Fibroblast of lung (primary cell): ENCODE measurements at regions not wholly inside any gene's neighbourhood (a gene's known extent, or its start where the extent isn't known, plus 50 kb on each side); places are given as distances from the start of the nearest gene placed in this dataset.

Source experiments
- DNase-seq, 2 donors: peaks; one replicate each; pipeline versions ENCODE4 v3.0.0 to v3.0.0-alpha.2; 2010; ENCODE audit warnings: low read depth in 2 of 2
- H2AFZ ChIP-seq: 2 replicates; pipeline ENCODE4 v1.5.1; 2012; ENCODE audit warnings: low read length, control low read depth, inconsistent platforms
- H3K27ac ChIP-seq: 2 replicates; pipeline ENCODE4 v1.5.1; 2011; ENCODE audit warnings: low read length, control low read depth; ENCODE audit not compliant: insufficient read depth
- H3K27me3 ChIP-seq: 2 replicates; pipeline ENCODE4 v1.5.1; 2011; ENCODE audit warnings: mild to moderate bottlenecking, low read length; ENCODE audit not compliant: control insufficient read depth, insufficient read depth
- H3K36me3 ChIP-seq: 2 replicates; pipeline ENCODE4 v1.5.1; 2011; ENCODE audit warnings: low read length; ENCODE audit not compliant: control insufficient read depth, insufficient read depth
- H3K4me1 ChIP-seq: 2 replicates; pipeline ENCODE4 v1.5.1; 2011; ENCODE audit warnings: low read length; ENCODE audit not compliant: control insufficient read depth, insufficient read depth; ENCODE audit errors: extremely low read depth
- H3K4me2 ChIP-seq: 2 replicates; pipeline ENCODE4 v1.5.1; 2011; ENCODE audit warnings: low read length, control low read depth; ENCODE audit not compliant: insufficient read depth; ENCODE audit errors: extremely low read depth
- H3K4me3 ChIP-seq, 4 experiments: fragments of 200-600 bp in 1 of 4; sonication (generic) in 1 of 4; replicated peaks in 1 of 4; 2 replicates each; pipeline ENCODE4 v1.5.1; 2011 to 2016; ENCODE audit warnings: low read length in 4 of 4, low read depth in 3 of 4, mild to moderate bottlenecking in 3 of 4, control low read depth in 2 of 4, inconsistent platforms in 1 of 4, mixed read lengths in 1 of 4; ENCODE audit not compliant: insufficient read depth in 1 of 4; ENCODE audit errors: control extremely low read depth in 1 of 4
- H3K79me2 ChIP-seq: 2 replicates; pipeline ENCODE4 v1.5.1; 2012; ENCODE audit warnings: mild to moderate bottlenecking, low read length, inconsistent platforms; ENCODE audit not compliant: control insufficient read depth, insufficient read depth
- H3K9ac ChIP-seq: 2 replicates; pipeline ENCODE4 v1.5.1; 2011; ENCODE audit warnings: mild to moderate bottlenecking, low read length, control low read depth; ENCODE audit not compliant: insufficient read depth
- H3K9me3 ChIP-seq: 2 replicates; pipeline ENCODE4 v1.5.1; 2012; ENCODE audit warnings: low read depth, low read length; ENCODE audit not compliant: control insufficient read depth, insufficient read depth
- H4K20me1 ChIP-seq: 2 replicates; pipeline ENCODE4 v1.5.1; 2011; ENCODE audit warnings: low read length; ENCODE audit not compliant: control insufficient read depth, insufficient read depth; ENCODE audit errors: extremely low read depth
- CTCF ChIP-seq, 2 donors: IDR thresholded peaks in 1 of 2; conservative IDR thresholded peaks in 1 of 2; 1 replicate in 1 of 2; 2 replicates in 1 of 2; pipeline ENCODE4 v1.5.1; 2011 to 2012; ENCODE audit warnings: low read length in 2 of 2, control low read depth in 1 of 2, inconsistent platforms in 1 of 2, low read depth in 1 of 2, mild to moderate bottlenecking in 1 of 2
- EZH2 ChIP-seq: IDR thresholded peaks from 2 replicates; pipeline ENCODE4 v1.5.1; 2012; ENCODE audit warnings: low read length, control low read depth, mild to moderate bottlenecking; ENCODE audit errors: missing control alignments

GRCh38 chr2:207449642-207450165, 80.1 kb upstream of the CREB1 start:
- DNase-seq, result no peak
- Histone ChIP-seq H3K4me1 (no peaks in the 10 kb centered on the region), H3K4me2 (no peak overlapping the region), H3K27ac (no peak overlapping the region), H3K4me3 (no peak overlapping the region), H2AFZ (no peak overlapping the region), H3K9me3 (no peaks in the 10 kb centered on the region), H3K79me2 (no peaks in the 10 kb centered on the region), H3K27me3 (no peaks in the 10 kb centered on the region), H3K36me3 (no peaks in the 10 kb centered on the region), H3K9ac (no peak overlapping the region), H4K20me1 (no peaks in the 10 kb centered on the region)
- no peak for TF ChIP-seq EZH2
- TF ChIP-seq CTCF (conservative IDR thresholded peaks at IDR 0.05 in 1 of 2, IDR thresholded peaks at IDR 0.05 in 1 of 2; ENCODE audit: low read depth in 1 of 2, low read length in 2 of 2), result no peak

GRCh38 chr2:207450186-207450585, 79.6 kb upstream of the CREB1 start:
- DNase-seq, result no peak
- Histone ChIP-seq H3K4me1 (no peaks in the 10 kb centered on the region), H3K4me2 (no peak overlapping the region), H3K36me3 (no peaks in the 10 kb centered on the region), H4K20me1 (no peaks in the 10 kb centered on the region), H2AFZ (no peak overlapping the region), H3K9me3 (no peaks in the 10 kb centered on the region), H3K4me3 (no peak overlapping the region), H3K79me2 (no peaks in the 10 kb centered on the region), H3K27me3 (no peaks in the 10 kb centered on the region), H3K9ac (no peak overlapping the region), H3K27ac (no peak overlapping the region)
- TF ChIP-seq EZH2, result no peak
- TF ChIP-seq CTCF (conservative IDR thresholded peaks at IDR 0.05 in 1 of 2, IDR thresholded peaks at IDR 0.05 in 1 of 2; ENCODE audit: low read depth in 1 of 2, low read length in 2 of 2), result no peak

GRCh38 chr2:207458582-207458981, 71.2 kb upstream of the CREB1 start:
- Histone ChIP-seq H3K9ac (no peak overlapping the region), H3K79me2 (no peaks in the 10 kb centered on the region), H2AFZ (no peak overlapping the region), H4K20me1 (no peaks in the 10 kb centered on the region), H3K4me1 (no peaks in the 10 kb centered on the region), H3K4me3 (no peak overlapping the region), H3K36me3 (no peaks in the 10 kb centered on the region), H3K4me2 (no peak overlapping the region), H3K27me3 (no peaks in the 10 kb centered on the region), H3K27ac (no peak overlapping the region), H3K9me3 (no peaks in the 10 kb centered on the region)
- TF ChIP-seq EZH2, result no peak
- TF ChIP-seq CTCF (conservative IDR thresholded peaks at IDR 0.05 in 1 of 2, IDR thresholded peaks at IDR 0.05 in 1 of 2; ENCODE audit: low read depth in 1 of 2, low read length in 2 of 2), result no peak
- no peak for DNase-seq
